NCI-H128 (cell line): ENCODE measurements at regions not wholly inside any gene's neighbourhood (a gene's known extent, or its start where the extent isn't known, plus 50 kb on each side); places are given as distances from the start of the nearest gene placed in this dataset.
"Not testable (repeated sequence)": the region's sequence is repeated elsewhere in the genome, so short reads cannot be mapped to it uniquely, and the experiment has no call there.

Experiments used
- DNase-seq: peaks from one replicate; lab custom pipeline; 2025; ENCODE audit not compliant: unreplicated experiment; lab: John Stamatoyannopoulos, UW

- DNase-seq: no peak
Measured at GRCh38 chr11:90510839-90511238, 288.0 kb upstream of the CHORDC1 start.

- DNase-seq: no peak
Measured at GRCh38 chr11:90500922-90501568, 278.2 kb upstream of the CHORDC1 start.

- no peak for DNase-seq
Measured at GRCh38 chr11:90496722-90497121, 273.9 kb upstream of the CHORDC1 start.

- DNase-seq: no peak
Measured at GRCh38 chr11:90493379-90493778, 270.5 kb upstream of the CHORDC1 start.

- no peak for DNase-seq
Measured at GRCh38 chr11:90491466-90491865, 268.6 kb upstream of the CHORDC1 start.

GRCh38 chr11:90476442-90477007 is 253.7 kb upstream of the CHORDC1 start:
- DNase-seq: peak; percentile 16

- no peak for DNase-seq
Measured at GRCh38 chr11:90468923-90469322, 246.1 kb upstream of the CHORDC1 start.

- DNase-seq: no peak
Measured at GRCh38 chr11:90465553-90465952, 242.7 kb upstream of the CHORDC1 start.

- DNase-seq: not testable (repeated sequence)
Measured at GRCh38 chr11:90455347-90455920, 232.6 kb upstream of the CHORDC1 start.

GRCh38 chr11:90453525-90453924 is 230.7 kb upstream of the CHORDC1 start:
- no peak for DNase-seq

GRCh38 chr11:90449606-90450005 is 226.8 kb upstream of the CHORDC1 start:
- DNase-seq: no peak

- DNase-seq: no peak
Measured at GRCh38 chr11:90448256-90448655, 225.4 kb upstream of the CHORDC1 start.

- DNase-seq: no peak
Measured at GRCh38 chr11:90447618-90448017, 224.8 kb upstream of the CHORDC1 start.

GRCh38 chr11:90446207-90446606 is 223.4 kb upstream of the CHORDC1 start:
- DNase-seq: no peak

- DNase-seq: no peak
Measured at GRCh38 chr11:90438069-90438468, 215.2 kb upstream of the CHORDC1 start.

GRCh38 chr11:90434858-90435257 is 212.0 kb upstream of the CHORDC1 start:
- no peak for DNase-seq

GRCh38 chr11:90428836-90429235 is 206.0 kb upstream of the CHORDC1 start:
- DNase-seq: no peak

GRCh38 chr11:90426442-90426841 is 203.6 kb upstream of the CHORDC1 start:
- no peak for DNase-seq

- DNase-seq: no peak
Measured at GRCh38 chr11:90423378-90423777, 200.5 kb upstream of the CHORDC1 start.

GRCh38 chr11:90422787-90423186 is 199.9 kb upstream of the CHORDC1 start:
- DNase-seq: not testable (repeated sequence)

- no peak for DNase-seq
Measured at GRCh38 chr11:90414221-90414620, 191.4 kb upstream of the CHORDC1 start.

- no peak for DNase-seq
Measured at GRCh38 chr11:90407350-90407749, 184.5 kb upstream of the CHORDC1 start.

GRCh38 chr11:90392692-90393091 is 169.8 kb upstream of the CHORDC1 start:
- no peak for DNase-seq
